RWPE2 (cell line): ENCODE measurements at regions not wholly inside any gene's neighbourhood (a gene's known extent, or its start where the extent isn't known, plus 50 kb on each side); places are given as distances from the start of the nearest gene placed in this dataset.

Experiments used
- ATAC-seq: fragments of 200-7000 bp; cut with Tn5 transposase; 3 replicates; pipeline ENCODE4 v1.9.1; 2021; ENCODE audit warnings: low read depth
- DNase-seq: peaks from one replicate; pipeline ENCODE4 v3.0.0-alpha.2; 2020; ENCODE audit warnings: low spot score
- H3K27ac ChIP-seq: fragments of 450-650 bp; 2 replicates; pipeline ENCODE4 v1.5.1; 2017; ENCODE audit warnings: mild to moderate bottlenecking; ENCODE audit not compliant: poor library complexity, severe bottlenecking
- H3K27me3 ChIP-seq: fragments of 250-450 bp; sonication (Bioruptor Pico); 2 replicates; pipeline ENCODE4 v1.5.1; 2021; ENCODE audit warnings: mild to moderate bottlenecking, moderate library complexity; ENCODE audit not compliant: insufficient read depth, poor library complexity, severe bottlenecking
- H3K36me3 ChIP-seq: fragments of 250-450 bp; sonication (Bioruptor Pico); 2 replicates; pipeline ENCODE4 v1.5.1; 2020; ENCODE audit warnings: low read depth, mild to moderate bottlenecking, moderate library complexity
- H3K4me1 ChIP-seq: fragments of 250-450 bp; sonication (Bioruptor Pico); 2 replicates; pipeline ENCODE4 v1.5.1; 2021; ENCODE audit warnings: mild to moderate bottlenecking, moderate library complexity; ENCODE audit not compliant: insufficient read depth, poor library complexity, severe bottlenecking
- H3K4me3 ChIP-seq: fragments of 250-450 bp; sonication (Bioruptor Pico); 2 replicates; pipeline ENCODE4 v1.5.1; 2021; ENCODE audit warnings: mild to moderate bottlenecking, moderate library complexity; ENCODE audit not compliant: severe bottlenecking
- H3K9me3 ChIP-seq: fragments of 250-450 bp; sonication (Bioruptor Pico); 2 replicates; pipeline ENCODE4 v1.5.1; 2021; ENCODE audit warnings: mild to moderate bottlenecking, moderate library complexity; ENCODE audit not compliant: severe bottlenecking
- TF ChIP-seq, protein P1 (sequence below): fragments of 450-650 bp; IDR thresholded peaks from one replicate; pipeline ENCODE4 v1.5.1; 2017; ENCODE audit warnings: mild to moderate bottlenecking, moderate library complexity; ENCODE audit not compliant: poor library complexity, severe bottlenecking

DNA sequence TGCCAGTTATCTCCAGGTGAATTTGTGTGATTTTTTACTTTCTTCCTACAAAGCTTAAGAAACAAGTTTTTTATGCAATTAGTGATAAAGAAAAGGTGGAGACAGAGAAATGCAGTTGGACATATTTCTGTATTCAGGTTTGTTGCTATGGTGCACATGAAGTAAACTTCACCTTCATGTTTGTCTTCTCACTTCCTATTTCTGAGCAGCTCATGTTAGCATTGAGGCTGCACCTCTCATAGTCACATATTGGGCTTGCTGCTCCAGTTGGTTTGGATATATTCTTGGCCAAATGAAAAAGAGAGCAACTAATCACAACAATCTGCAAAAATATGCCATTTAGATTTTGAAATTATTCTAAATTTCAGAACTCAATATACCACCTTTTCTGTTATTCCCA is 475.6 kb upstream of the ZWINT start:
- H3K36me3 ChIP-seq, result no peaks in the 10 kb centered on the region
- H3K27ac ChIP-seq, result no peak overlapping the region
- H3K4me1 ChIP-seq, result no peaks in the 10 kb centered on the region
- ATAC-seq (no peak), DNase-seq (no peak)
- TF ChIP-seq, protein P1, sequence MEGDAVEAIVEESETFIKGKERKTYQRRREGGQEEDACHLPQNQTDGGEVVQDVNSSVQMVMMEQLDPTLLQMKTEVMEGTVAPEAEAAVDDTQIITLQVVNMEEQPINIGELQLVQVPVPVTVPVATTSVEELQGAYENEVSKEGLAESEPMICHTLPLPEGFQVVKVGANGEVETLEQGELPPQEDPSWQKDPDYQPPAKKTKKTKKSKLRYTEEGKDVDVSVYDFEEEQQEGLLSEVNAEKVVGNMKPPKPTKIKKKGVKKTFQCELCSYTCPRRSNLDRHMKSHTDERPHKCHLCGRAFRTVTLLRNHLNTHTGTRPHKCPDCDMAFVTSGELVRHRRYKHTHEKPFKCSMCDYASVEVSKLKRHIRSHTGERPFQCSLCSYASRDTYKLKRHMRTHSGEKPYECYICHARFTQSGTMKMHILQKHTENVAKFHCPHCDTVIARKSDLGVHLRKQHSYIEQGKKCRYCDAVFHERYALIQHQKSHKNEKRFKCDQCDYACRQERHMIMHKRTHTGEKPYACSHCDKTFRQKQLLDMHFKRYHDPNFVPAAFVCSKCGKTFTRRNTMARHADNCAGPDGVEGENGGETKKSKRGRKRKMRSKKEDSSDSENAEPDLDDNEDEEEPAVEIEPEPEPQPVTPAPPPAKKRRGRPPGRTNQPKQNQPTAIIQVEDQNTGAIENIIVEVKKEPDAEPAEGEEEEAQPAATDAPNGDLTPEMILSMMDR, result no peak
- H3K27me3 ChIP-seq, result peaks cover 28% of the 10 kb centered on the region
- no peaks in the 10 kb centered on the region for H3K9me3 ChIP-seq
- H3K4me3 ChIP-seq, result no peak overlapping the region

GRCh38 chr10:56831681-56832080 is 470.6 kb upstream of the ZWINT start:
- H3K4me1 ChIP-seq, result no peaks in the 10 kb centered on the region
- peaks cover 4% of the 10 kb centered on the region for H3K27me3 ChIP-seq
- no peaks in the 10 kb centered on the region for H3K9me3 ChIP-seq
- H3K4me3 ChIP-seq, result no peak overlapping the region
- TF ChIP-seq, protein P1, result no peak
- no peak overlapping the region for H3K27ac ChIP-seq
- DNase-seq (no peak), ATAC-seq (no peak)
- no peaks in the 10 kb centered on the region for H3K36me3 ChIP-seq

GRCh38 chr10:56823849-56824248 is 462.8 kb upstream of the ZWINT start:
- DNase-seq (no peak), ATAC-seq (no peak)
- Histone ChIP-seq H3K4me3 (no peak overlapping the region), H3K27ac (no peak overlapping the region), H3K9me3 (no peaks in the 10 kb centered on the region), H3K36me3 (no peaks in the 10 kb centered on the region), H3K4me1 (no peaks in the 10 kb centered on the region), H3K27me3 (no peaks in the 10 kb centered on the region)
- TF ChIP-seq, protein P1, result peak; percentile 38

DNA sequence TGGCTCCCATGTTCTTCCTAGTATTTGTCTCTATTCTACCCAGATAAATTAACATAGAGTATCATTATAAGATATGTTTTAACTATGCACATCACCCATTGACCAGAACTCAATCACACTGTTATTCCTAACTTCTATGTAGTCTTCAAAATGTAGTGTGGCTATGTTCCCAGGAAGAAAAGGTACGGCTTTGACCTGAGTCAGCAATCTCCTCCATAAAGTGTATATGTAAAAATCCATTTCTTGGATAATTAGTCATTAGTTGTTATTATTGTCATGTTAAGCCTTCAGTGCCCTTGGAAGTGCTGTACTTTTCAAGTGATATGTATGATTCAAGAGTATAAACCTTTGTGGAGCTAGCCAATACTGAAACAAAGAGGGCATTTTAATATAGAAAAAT is 444.0 kb upstream of the ZWINT start:
- Histone ChIP-seq H3K4me3 (no peak overlapping the region), H3K4me1 (no peaks in the 10 kb centered on the region), H3K36me3 (no peaks in the 10 kb centered on the region), H3K27me3 (peaks cover 3% of the 10 kb centered on the region), H3K9me3 (no peaks in the 10 kb centered on the region), H3K27ac (no peak overlapping the region)
- ATAC-seq (no peak), DNase-seq (no peak)
- TF ChIP-seq, protein P1, result no peak

- ATAC-seq, result no peak
- no peak for DNase-seq
- H3K36me3 ChIP-seq, result no peaks in the 10 kb centered on the region
- no peak overlapping the region for H3K27ac ChIP-seq
- H3K9me3 ChIP-seq, result no peaks in the 10 kb centered on the region
- no peaks in the 10 kb centered on the region for H3K27me3 ChIP-seq
- no peak overlapping the region for H3K4me3 ChIP-seq
- TF ChIP-seq, protein P1, result no peak
- H3K4me1 ChIP-seq, result no peaks in the 10 kb centered on the region
These were observed 424.2 kb upstream of the ZWINT start for GRCh38 chr10:56785292-56785691.
